ENCODE measurements at regions not wholly inside any gene's neighbourhood (a gene's known extent, or its start where the extent isn't known, plus 50 kb on each side); places are given as distances from the start of the nearest gene placed in this dataset.

DNA sequence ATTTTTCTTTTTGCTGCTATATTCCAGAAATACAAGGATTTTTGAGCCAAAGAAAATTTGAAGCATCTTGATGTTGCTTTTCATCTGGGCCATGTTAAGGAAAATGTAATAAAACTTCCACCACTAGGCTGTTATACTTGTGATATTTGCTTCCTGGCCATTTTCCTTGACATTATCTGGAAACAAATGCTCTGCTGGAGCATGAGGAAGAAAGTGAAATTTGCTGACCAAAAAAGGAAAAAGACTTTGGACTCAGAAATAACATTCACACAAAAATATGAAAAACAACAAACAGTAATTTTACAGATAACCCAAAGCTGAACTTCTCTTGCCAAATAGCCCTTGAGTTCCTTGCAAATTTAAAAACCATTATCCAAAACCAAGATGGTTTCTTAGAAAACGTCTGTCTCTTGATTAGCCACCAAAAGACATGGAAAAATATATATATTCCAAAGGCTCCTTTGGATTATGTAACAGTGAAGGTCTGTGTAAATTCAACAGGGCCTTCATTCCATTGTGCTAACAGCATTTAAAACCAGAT is 344.5 kb downstream of the LMX1A start:
- no peak for ATAC-seq
- TF ChIP-seq OSR1 (CRISPR knock-in tag; IDR thresholded peaks at IDR 0.05) = no peak

DNA sequence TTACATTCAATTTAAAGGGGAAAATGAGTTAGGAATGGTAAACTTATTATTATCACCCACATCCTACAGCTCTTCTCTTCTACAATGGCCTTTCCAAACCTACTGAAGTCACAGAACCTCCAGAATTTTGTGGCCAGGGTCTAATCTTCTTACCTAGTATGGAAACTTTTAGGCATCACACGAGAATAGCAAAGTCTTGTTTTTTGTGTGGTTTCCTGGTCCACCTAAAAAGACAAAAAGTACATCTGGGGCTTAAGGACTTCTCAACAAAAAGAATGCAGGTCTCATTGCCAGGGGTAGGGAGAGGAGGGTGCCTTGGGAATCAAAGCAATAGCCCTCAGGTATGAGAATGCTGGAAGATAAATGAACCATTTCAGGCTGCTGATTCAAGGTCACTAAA is 345.3 kb downstream of the LMX1A start:
- TF ChIP-seq CSDC2 (CRISPR knock-in tag; IDR thresholded peaks at IDR 0.05) = no peak
- no peak for TF ChIP-seq TCF4 (CRISPR knock-in tag; IDR thresholded peaks at IDR 0.05; ENCODE audit: borderline replicate concordance)
- no peak for ATAC-seq

DNA sequence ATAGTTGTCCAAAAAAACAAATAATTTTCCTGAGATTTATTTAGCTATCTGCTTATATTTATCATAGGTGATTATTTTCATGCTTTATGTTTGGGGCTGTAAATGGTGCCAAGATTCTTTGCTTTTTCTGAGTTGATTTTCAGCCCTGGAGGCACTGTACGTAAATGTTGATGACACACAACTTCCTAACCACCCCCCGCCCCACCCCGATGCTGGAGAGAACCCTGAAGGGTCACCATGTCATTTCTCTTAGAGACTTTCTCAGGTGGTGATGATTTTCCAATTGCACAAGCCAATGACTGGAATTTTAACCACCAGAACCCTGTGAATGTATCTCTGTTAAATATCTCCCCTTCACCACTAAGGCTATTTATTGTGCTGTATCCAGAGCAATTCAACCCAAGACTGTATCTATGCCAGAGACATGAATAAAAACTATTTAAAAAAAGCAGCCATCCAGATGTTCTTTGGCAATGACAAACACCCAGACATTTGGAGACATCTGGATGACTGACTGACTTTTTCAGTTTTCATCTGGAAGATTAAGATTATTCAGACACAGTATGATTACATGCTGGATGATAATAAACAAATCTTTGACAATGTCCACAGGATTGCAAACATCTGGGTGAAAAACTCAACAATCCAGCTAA is 346.0 kb downstream of the LMX1A start:
- no peak for TF ChIP-seq SNAI2 (CRISPR knock-in tag; IDR thresholded peaks at IDR 0.05)
- no peak for TF ChIP-seq ZFP30 (CRISPR knock-in tag; IDR thresholded peaks at IDR 0.05)
- TF ChIP-seq, protein P1, sequence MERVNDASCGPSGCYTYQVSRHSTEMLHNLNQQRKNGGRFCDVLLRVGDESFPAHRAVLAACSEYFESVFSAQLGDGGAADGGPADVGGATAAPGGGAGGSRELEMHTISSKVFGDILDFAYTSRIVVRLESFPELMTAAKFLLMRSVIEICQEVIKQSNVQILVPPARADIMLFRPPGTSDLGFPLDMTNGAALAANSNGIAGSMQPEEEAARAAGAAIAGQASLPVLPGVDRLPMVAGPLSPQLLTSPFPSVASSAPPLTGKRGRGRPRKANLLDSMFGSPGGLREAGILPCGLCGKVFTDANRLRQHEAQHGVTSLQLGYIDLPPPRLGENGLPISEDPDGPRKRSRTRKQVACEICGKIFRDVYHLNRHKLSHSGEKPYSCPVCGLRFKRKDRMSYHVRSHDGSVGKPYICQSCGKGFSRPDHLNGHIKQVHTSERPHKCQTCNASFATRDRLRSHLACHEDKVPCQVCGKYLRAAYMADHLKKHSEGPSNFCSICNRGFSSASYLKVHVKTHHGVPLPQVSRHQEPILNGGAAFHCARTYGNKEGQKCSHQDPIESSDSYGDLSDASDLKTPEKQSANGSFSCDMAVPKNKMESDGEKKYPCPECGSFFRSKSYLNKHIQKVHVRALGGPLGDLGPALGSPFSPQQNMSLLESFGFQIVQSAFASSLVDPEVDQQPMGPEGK (CRISPR knock-in tag; IDR thresholded peaks at IDR 0.05; ENCODE audit: borderline replicate concordance) = no peak
- TF ChIP-seq, protein P2, sequence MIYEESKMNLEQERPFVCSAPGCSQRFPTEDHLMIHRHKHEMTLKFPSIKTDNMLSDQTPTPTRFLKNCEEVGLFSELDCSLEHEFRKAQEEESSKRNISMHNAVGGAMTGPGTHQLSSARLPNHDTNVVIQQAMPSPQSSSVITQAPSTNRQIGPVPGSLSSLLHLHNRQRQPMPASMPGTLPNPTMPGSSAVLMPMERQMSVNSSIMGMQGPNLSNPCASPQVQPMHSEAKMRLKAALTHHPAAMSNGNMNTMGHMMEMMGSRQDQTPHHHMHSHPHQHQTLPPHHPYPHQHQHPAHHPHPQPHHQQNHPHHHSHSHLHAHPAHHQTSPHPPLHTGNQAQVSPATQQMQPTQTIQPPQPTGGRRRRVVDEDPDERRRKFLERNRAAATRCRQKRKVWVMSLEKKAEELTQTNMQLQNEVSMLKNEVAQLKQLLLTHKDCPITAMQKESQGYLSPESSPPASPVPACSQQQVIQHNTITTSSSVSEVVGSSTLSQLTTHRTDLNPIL (CRISPR knock-in tag; IDR thresholded peaks at IDR 0.05; ENCODE audit: low read depth) = no peak
- TF ChIP-seq ZNF70 (CRISPR knock-in tag; IDR thresholded peaks at IDR 0.05) = no peak
- TF ChIP-seq PPARA (CRISPR knock-in tag; IDR thresholded peaks at IDR 0.05; ENCODE audit: borderline replicate concordance) = no peak
- TF ChIP-seq OSR1 (CRISPR knock-in tag; IDR thresholded peaks at IDR 0.05) = no peak
- no peak for TF ChIP-seq ISL1 (CRISPR knock-in tag; IDR thresholded peaks at IDR 0.05)
- no peak for TF ChIP-seq TOX (CRISPR knock-in tag; IDR thresholded peaks at IDR 0.05; ENCODE audit: borderline replicate concordance)
- TF ChIP-seq BACH2 (CRISPR knock-in tag; IDR thresholded peaks at IDR 0.05; ENCODE audit: borderline replicate concordance) = no peak
- TF ChIP-seq GLIS3 (CRISPR knock-in tag; IDR thresholded peaks at IDR 0.05) = no peak
- ATAC-seq = no peak

DNA sequence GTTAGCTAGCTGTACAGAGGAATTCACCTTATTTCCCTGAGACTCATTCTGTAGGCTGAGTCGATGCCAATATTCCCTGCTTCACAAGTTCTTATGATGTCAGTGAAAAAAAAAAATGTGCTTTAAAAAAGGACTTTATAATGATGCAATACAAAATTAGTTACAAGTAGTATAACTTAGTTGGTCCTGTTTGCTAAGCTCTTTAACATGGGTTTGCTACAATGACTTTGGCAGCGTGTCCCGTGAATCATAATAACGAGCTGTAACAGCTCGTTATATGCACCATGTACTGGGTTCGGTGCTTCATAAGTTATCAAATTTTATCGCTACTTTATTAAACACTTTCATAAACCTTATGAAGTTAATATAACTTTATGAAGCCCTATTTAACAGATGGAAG is 349.7 kb downstream of the LMX1A start:
- no peak for TF ChIP-seq ARNTL (CRISPR knock-in tag; IDR thresholded peaks at IDR 0.05; ENCODE audit: borderline replicate concordance, low read depth)
- TF ChIP-seq SNAI2 (CRISPR knock-in tag; IDR thresholded peaks at IDR 0.05) = no peak
- no peak for TF ChIP-seq ISL1 (CRISPR knock-in tag; IDR thresholded peaks at IDR 0.05)
- no peak for TF ChIP-seq BACH2 (CRISPR knock-in tag; IDR thresholded peaks at IDR 0.05; ENCODE audit: borderline replicate concordance)
- TF ChIP-seq ZNF8 (CRISPR knock-in tag; IDR thresholded peaks at IDR 0.05) = no peak
- TF ChIP-seq ZC3H10 (CRISPR knock-in tag; IDR thresholded peaks at IDR 0.05) = no peak
- TF ChIP-seq, protein P1 (CRISPR knock-in tag; IDR thresholded peaks at IDR 0.05; ENCODE audit: borderline replicate concordance) = no peak
- no peak for TF ChIP-seq ESRRG (CRISPR knock-in tag; IDR thresholded peaks at IDR 0.05)
- TF ChIP-seq TOX (CRISPR knock-in tag; IDR thresholded peaks at IDR 0.05; ENCODE audit: borderline replicate concordance) = no peak
- TF ChIP-seq ZFP30 (CRISPR knock-in tag; IDR thresholded peaks at IDR 0.05) = no peak
- no peak for TF ChIP-seq ZNF70 (CRISPR knock-in tag; IDR thresholded peaks at IDR 0.05)
- TF ChIP-seq RARB (CRISPR knock-in tag; IDR thresholded peaks at IDR 0.05) = no peak
- TF ChIP-seq, protein P3, sequence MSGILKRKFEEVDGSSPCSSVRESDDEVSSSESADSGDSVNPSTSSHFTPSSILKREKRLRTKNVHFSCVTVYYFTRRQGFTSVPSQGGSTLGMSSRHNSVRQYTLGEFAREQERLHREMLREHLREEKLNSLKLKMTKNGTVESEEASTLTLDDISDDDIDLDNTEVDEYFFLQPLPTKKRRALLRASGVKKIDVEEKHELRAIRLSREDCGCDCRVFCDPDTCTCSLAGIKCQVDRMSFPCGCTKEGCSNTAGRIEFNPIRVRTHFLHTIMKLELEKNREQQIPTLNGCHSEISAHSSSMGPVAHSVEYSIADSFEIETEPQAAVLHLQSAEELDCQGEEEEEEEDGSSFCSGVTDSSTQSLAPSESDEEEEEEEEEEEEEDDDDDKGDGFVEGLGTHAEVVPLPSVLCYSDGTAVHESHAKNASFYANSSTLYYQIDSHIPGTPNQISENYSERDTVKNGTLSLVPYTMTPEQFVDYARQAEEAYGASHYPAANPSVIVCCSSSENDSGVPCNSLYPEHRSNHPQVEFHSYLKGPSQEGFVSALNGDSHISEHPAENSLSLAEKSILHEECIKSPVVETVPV (CRISPR knock-in tag; IDR thresholded peaks at IDR 0.05) = no peak
- TF ChIP-seq, protein P4, sequence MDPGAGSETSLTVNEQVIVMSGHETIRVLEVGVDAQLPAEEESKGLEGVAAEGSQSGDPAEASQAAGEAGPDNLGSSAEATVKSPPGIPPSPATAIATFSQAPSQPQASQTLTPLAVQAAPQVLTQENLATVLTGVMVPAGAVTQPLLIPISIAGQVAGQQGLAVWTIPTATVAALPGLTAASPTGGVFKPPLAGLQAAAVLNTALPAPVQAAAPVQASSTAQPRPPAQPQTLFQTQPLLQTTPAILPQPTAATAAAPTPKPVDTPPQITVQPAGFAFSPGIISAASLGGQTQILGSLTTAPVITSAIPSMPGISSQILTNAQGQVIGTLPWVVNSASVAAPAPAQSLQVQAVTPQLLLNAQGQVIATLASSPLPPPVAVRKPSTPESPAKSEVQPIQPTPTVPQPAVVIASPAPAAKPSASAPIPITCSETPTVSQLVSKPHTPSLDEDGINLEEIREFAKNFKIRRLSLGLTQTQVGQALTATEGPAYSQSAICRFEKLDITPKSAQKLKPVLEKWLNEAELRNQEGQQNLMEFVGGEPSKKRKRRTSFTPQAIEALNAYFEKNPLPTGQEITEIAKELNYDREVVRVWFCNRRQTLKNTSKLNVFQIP (CRISPR knock-in tag; IDR thresholded peaks at IDR 0.05; ENCODE audit: borderline replicate concordance, low read depth) = no peak
- TF ChIP-seq GLIS3 (CRISPR knock-in tag; IDR thresholded peaks at IDR 0.05) = no peak
- no peak for ATAC-seq
